ENCODE measurements at regions not wholly inside any gene's neighbourhood (a gene's known extent, or its start where the extent isn't known, plus 50 kb on each side); places are given as distances from the start of the nearest gene placed in this dataset.

DNA sequence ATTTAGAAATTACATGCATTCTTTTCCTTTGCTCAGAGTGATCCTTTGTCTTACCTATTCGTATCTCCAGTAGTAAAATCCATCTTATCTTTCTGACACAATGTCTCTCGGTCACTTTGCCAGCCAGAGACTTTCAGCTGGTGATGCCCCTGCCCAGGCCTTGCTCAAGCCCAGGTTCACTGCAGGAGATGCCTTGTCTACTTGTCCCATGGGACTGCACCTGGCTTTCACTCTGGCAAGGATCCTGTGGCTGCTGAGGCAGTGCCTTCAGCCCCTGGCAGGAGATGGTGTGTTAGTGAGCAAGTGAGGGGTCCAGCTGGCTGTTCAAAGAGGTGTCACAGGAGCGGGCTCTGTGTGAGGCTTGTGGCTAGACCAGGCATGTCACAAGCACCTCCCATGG, 1268.9 kb downstream of the OTOL1 start:
- DNase-seq, result no peak

DNA sequence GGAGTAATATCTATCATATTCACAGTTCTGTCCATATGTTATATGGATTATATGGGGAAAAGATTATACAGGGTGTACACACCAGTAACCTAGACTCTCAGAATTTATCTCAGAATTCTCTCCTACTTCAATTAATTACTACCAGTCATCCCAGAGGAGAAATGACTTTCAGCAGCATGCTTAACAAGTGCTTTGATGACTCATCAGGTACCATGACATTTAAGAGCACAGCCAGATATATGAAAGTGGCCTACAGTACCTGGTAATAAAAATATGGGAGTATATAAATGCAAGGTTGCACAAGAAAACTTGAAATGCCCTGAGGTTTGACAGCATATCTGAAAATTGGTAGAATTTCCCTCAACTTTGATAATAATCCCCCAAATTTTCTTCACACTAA, 1273.0 kb downstream of the OTOL1 start:
- DNase-seq, result no peak

DNA sequence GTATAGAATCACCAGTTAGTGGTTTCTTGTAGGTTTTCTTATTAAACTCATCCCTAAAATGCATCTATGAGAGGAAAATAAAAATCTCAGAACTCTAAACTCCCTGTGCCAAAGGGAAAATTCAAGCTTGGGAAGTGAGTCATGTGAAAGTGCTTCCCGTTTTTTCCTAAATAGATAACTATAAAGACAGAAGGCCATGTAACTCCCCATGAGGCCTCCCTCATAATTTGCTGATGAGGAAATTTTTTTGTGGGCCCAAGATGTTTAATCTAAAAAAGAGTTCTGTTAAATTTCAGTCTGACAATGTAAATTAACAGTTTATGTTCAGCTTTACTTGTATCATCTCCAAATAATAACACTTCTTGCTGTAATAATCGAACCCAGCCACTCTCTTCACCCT, 1273.9 kb downstream of the OTOL1 start:
- no peak for DNase-seq

DNA sequence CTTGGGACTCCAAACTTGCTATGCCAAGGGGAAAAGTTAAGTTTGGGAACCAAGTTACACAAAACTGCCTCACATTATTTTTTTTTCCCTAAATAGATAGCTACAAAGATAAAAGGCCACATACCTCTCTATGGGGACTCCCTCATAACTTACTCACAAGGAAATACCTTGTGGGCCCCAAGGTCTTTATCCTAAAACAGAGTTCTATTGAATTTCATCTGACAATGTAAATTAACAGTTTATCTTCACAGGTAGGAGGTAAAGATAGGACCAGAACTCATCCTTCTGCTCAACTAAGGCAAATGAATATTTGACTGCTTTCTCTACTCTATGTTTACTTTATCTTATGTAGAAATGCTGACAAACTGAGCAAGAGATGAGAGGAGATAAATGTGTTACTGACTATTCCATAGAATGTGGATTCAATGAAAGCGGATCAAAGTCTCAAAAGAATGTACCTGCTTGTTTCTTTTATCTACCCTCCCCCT, 1278.0 kb downstream of the OTOL1 start:
- no peak for DNase-seq

DNA sequence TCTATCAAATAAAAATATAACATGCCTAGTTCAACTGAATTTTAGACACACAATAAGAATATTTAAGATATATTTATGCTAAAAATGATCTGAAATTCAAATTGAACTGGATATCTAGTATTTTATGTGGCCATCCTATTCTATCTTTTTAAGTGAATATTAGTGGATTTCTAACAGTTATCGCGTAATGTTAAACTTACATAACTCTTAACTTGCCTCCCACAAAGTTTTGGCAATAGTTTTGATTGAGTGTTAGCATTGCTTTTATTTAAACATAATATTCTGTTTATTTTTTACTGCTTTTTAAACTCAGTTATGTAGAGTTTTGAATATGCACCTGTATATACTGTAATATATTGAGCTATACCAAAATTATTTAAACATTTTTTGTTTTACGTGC, 1279.5 kb downstream of the OTOL1 start:
- DNase-seq, result no peak

DNA sequence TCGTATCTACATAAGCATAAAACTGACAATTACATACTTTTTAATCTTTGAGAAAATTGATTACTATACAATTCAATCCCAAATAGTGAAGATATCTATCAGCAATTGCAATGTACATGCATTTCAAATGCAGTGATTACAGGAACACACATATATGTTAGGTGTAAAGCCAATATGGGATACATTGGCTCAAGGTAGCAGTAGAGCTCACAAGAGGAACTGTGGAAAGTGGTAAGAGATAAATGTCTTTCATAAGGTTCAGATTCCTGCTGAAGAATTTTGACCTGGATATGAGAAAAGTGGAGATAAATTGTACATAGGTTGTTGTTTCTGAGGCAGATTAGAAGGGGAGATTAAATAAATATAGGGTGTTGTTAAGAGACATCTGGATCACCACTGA, 1280.5 kb downstream of the OTOL1 start:
- DNase-seq, result no peak

DNA sequence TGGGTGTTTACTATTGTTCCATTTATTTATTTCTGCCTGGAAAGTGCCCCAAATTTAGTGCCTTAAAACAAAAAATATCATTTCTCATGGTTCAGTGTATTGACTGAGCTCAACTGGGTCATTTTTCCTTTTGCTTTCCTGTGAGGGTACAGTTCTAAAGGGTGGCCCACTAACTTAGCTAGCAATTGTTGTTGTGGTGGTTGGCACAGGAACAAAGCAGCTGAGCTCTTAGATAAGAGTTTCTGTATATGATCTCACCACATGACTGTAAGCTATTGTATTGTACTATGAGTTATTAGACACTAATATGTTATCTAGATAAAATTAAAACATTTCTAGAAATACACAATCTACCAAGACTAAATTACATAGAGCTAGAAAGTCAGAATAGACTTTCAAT, 1283.7 kb downstream of the OTOL1 start:
- no peak for DNase-seq

DNA sequence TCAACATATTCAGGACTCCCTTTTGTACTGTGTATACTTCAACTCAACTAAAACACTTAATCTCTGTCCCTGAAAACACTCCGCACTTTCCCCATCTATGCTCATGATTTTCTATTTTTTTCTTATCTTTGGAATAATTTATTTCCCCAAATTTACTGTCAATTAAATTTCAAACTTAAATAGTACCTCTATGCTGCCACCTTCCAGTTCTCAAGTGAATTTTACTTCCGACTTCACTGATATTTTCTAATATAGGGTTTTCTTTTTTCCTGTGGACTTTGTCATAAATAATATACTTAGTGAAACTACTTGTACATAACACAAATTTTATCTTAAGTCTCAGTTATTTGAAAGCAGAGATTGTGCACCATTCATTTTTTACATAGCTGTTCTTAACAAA, 1303.3 kb downstream of the OTOL1 start:
- DNase-seq, result no peak

DNA sequence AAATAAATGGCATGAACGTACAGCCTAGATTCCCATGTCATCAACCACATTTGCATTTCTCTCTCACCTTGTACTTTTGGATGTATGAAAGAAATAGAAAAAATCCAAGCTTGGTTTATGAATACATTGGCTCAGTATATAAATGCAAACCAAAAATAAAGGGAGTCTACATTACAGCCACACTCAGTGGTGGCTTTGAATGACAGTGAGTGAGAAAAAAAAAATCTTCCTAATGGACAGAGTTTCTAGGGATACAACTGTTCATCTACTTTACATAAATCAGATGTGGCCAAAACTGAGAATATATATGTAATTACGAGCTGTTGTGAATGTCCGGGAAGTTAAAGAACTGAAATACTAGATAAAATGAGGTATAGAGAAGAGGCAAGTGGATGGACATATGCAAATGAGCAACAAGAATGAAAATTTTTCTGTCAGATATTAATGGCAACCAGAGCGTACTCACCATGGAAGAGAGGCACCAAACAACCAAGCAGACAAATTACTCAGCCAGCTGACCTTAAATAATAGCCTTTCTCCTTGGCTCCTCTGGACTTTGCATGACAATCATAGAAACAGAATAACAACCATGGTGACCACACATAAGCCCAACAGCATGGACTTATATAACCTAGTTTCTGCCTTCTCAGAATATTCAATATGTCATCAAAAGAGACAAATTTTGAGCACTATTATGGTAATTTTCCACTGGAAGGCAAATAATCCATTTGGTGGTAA, 1305.8 kb downstream of the OTOL1 start:
- no peak for DNase-seq

DNA sequence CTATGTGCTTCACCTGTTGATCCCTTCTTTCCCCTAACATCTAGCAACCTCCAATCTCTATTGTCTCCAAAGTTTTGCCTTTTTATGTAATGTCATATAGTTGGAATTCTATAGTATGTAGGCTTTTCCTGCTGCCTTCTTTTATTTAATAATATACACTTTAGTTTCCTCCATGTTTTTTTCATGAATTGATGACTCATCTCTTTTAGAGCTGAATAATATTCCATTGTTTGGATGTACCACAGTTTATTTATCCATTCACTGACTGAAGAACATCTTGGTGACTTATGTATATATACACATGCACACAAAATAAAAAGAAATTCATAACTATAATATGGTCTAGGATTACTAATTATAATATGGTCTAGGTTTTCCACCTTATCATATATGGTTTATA, 1314.2 kb downstream of the OTOL1 start:
- DNase-seq, result no peak

DNA sequence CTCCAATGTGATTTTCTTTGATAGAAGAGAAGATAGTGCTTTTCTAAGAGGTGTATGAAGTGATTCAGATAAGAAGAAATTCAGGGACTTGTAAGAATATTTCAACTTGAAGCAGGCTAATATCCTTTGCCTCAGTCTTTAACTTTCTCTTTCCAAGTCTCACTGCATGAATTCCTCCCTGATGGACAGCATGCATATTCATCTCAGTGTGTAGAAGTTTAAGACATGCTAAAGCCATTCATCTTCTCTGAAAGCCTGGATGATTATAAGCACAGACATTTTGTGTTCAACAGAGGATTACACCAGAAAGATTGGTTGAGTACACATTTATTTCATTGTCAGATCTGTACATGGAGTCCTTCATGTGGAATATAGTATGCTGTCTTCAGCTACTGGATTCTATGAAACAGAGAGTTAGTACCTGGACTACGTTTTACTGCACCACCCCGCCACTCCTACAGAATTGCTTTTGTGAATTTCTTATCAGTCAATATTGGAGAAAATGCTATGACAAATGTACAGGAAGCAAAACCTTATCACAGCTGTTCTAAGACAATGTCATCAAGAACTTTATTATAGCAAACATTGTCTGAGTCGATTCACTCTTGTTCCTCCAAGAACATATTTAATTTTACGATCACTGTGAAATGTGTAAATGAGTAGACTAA, 1346.1 kb downstream of the OTOL1 start:
- DNase-seq, result no peak

DNA sequence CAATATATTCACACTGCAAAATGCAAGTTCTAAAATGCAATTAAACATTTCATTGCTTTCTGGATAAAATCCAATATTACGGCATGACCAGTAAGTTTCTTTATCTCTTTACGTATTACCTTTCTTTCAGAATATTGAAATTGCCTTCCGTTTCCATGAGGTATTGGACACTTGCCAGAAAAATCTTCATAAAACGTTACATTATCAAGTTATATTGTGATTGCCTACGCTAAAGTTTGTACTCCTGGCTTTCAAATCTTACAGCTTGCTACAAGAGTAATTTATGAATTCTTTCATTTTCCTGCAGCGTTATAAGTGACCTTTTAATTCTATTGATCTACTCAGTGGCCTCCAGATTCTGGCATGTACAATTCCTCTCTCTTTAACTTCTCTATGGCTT, 1349.3 kb downstream of the OTOL1 start:
- DNase-seq, result no peak

DNA sequence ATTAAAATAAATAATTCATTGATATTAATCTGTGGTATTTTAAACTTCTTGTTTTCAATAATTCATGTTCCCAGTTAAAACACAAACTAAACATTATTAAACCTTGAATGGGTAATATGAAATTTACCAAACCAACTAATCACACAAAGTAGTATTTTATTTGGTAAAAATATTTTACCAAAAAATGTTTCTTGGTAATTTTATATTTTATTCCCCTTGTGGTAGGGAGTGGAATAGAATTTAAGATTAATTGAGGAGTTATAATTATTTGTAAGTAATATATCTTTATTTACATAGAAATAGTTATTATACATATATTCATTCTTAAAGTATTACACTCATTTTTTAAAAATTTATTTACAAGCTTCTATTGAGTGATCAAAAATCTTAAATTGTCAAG, 1350.9 kb downstream of the OTOL1 start:
- no peak for DNase-seq

DNA sequence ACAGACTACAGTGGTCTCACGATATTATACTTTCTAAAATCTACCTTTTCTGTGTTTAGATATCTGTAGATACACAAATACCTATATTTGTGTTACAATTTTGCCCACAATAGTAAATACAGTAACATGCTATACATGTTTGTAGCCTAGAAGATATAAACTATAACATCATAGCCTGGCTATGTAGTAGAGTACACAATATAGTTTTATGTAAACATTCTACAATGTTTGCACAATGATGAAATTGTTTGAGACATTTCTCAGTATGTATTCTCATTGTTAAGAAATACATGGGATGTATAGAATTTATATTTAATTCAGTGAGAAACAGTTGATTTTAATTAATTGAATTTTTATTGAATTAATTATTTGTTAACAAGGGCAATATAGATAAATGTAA, 1367.0 kb downstream of the OTOL1 start:
- DNase-seq, result no peak

DNA sequence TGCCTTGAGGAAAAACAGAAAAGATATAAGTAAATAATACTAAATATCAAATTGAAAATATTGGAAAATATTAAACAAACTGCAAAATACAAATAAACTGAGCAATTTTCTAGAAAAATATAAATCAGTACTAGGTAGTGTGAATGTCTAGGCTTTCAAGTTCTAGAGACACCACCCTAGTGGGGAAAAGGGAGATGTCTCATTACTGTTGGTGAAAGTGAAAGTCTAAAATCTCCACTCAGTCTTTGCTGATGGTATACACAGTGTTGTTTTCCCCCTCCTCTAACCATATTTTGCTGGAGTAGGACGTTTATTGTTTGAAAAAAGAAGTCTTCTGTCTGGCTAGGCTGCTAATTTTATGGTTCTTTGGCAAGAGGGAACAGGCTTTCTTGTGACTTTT, 1368.9 kb downstream of the OTOL1 start:
- DNase-seq, result no peak

DNA sequence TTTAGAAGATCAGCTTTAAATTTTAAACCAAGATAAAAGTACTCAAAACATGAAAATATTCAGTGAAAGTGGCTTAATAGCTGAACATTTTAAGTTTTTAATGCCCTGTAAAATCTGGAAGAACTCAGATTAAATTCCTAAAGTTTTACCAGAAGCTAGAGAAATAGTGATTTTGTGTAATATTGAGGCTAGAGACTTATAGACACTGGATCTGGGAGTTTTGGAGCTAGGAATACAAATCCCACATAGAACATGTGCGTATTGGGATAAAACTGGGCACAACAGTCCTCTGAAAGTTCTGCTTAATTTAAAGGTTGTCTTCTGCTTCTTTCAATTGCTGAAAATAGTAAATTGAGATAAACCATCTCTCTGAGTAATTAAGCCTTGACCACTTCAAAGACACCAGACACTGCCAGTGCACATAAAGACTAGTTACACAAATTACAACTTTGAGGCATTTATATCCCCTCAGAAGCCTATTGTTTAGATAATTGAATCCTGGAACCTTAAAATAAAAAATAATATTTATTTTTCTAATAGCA, 1382.5 kb downstream of the OTOL1 start:
- no peak for DNase-seq

DNA sequence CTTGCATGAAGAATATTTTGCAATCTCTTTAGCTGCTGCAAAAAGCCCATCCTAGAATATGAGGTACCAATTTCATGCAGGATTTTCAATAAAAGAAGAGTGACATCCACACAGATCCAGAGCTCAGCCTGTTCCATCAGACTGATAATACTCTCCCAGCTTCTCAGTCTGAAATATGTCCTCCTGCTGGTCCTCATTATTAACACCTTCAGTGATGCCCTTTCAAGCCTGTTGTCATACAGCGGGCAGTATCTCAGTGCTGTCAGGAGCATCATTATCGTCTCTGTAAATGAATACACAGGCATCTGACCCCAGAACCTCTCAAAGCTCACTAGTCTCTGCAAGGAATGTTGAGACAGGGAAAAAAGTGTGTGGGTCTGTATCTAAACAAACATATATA, 1387.8 kb downstream of the OTOL1 start:
- DNase-seq, result no peak

DNA sequence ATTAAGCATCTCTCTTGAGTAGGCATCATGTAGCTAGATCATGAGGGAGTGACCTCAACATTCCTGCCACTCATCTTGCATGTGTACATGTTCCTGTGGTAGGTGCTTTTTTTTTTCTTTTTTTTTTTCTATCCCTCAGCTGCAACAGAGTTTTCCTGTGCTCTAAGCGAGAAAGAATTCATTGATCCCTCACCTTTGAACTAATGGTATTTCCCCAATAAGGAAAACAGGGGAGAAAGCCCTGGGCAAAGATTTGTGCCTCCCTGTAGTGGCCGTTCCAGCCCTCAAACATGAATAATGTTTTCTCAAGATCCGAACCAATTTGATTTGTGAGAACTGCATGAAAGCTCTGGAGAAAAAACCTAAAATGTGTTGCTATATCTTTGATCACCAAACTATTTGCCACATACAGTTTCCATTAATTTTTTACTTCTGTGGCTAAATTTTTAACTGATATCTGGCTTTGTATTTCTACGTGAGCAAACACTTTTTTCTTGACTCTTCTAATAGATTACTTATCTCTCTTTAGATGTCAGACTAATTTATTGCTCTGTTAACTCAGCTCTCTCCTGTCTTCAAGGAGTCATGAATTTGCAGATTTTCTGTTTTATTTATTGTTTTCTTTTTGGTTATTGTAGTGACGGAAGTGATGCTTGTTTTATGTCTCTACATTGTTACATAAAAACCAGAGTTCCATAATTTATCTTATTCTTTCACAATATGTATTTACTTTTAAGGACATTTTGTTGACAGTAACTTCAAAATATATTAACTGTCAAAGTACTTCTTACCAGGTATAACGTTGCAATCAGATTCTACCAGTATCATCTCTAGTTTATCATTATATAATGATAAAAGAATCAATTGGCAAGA, 1396.5 kb downstream of the OTOL1 start:
- DNase-seq, result no peak

DNA sequence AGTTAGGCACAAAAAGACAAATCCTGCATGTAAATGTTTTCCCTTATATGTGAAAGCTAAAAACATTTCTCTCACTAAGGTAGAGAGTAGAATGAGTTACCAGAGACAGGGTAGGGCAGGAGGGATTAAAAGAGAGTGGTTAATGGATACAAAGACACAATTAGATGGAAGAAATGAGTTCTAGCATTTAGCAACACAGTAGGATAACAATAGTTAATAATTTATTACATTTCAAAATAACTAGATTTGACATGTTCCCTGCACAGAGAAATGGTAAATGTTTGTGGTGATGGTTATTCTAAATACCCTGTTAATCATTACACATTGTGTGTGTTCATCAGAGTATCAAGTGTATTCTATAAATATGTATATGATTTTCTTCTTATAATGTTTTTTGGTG, 1400.7 kb downstream of the OTOL1 start:
- DNase-seq, result no peak

DNA sequence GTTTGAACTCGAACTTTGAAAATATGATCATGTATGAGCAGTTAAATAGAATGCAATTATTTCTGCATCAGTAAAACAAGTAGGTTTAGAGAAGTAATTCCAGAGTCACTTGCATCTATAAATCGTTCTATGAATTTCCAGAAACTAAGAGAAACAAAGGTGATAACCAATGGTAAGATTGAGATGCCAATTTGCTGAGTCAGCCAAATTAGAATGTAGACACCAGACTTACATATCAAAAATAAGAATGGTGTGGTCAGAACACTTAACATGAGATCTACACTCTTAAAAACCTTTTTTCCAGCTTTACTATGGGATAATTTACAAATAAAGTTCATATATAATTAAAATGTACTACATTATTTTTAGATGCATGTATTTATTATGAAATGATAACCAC, 1435.9 kb downstream of the OTOL1 start:
- no peak for DNase-seq

DNA sequence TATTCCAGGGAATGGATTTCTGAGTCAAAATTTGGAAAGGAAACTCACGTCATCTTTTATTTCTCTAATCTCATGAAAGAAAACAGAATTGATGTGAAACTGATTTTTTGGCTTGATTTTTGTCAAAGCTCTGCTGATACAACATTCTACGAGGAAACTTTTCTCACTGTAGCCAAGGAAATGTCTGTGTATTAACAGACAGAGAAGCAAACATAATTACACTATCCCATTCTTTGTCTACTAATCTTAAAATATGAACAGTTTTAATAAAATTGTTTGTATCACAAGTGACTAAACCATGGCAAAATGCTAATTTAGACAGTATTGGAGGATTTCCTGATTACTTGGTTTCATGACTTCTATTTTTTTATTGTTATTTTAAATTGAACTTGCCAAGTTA, 1437.0 kb downstream of the OTOL1 start:
- DNase-seq, result no peak

DNA sequence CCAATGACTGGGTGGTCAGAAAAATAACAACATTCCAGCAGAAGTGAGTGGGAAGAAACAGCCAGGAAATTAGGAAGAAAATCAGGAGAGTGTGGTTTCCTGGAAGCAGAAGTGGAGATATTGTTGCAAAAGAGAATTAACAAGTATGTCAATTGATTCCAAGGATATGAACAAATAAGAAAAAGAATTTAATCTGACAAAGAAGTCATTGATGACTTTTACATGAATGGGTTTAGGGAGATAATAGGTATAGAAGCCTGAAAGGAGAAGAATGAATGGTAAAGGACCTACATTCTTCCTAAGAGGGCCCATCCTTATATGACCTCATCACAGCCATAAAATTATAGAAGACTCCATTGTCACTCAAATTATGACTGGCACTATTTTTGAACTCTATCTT, 1440.1 kb downstream of the OTOL1 start:
- DNase-seq, result no peak

DNA sequence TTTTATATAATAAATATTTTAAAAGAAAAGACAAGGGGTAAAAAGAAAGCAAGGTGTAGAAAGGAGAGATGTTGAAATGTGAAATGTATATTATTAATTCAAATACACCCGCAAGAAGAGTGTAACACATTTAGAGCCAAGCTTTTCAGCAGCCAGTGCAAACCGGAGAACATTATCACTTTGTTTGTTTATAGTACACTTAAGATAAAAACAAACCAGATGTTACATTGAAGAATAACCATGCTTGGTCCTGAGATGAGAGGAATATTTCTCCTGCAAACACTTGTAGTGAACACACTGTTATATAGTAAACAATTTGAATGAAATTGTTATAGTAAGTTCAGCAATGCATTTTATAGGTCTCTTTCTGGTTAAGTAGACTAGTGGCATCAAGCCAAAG, 1441.5 kb downstream of the OTOL1 start:
- no peak for DNase-seq

DNA sequence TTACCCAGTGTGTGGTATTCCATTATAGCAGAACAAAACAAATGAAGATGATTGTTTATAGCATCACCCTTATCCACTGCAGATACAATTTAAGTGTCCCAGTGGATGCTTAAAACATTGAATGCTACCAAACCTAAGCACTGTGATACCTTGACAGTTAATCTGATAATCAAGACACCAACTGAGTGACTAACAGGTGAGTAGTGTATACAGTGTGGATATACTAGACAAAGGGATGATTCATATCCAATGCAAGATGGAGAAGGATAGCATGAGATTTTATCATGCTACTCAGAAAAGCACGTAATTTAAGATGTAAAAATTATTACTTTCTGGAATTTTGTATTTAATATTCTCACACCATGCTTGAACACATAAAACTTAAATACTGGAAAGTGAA, 1449.0 kb downstream of the OTOL1 start:
- no peak for DNase-seq
